ENCODE measurements at regions not wholly inside any gene's neighbourhood (a gene's known extent, or its start where the extent isn't known, plus 50 kb on each side); places are given as distances from the start of the nearest gene placed in this dataset.

DNA sequence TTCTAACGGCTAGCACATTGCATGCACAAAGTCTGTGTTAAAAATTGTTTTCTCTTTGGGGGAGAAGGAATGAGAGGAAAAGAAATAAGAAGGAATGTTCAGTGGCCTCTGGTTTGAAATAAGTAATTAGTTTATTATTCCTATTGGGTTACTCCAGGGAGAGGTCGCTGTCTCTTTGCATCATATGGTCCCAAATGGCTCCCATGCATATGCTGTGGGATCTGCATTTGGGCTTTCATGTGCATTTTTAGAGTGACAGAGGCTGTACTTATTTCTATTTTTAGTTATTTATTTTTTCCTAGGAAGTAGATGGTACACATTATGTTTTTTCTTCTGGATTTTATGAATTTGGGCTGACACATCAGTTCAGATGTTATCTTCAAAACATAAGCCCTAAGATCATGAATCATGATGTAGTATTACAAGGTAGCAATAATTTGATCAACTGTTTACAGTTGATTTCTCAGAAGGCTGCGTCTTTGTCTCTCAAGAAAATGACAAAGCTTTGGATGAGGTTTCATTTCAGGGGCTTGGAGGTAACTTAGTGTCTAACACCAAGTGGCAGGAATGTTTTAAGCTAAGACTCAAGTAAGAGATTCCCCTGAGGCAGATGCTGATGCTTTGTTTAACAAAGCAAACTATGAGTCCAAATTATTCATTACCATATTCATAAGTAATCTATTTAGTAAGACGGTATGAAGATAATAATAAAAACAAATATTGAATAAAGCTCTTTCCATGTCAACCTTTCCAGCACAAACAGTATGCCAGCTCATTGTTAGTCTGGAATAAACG is 247.7 kb downstream of the NSUN3 start:
- peak in 1 of 2 experiments; percentile 35 for DNase-seq (ENCODE audit: low read depth in 1 of 2, low spot score in 1 of 2)
- no peak for TF ChIP-seq JUND (IDR thresholded peaks at IDR 0.05; ENCODE audit: low read depth)
- in situ Hi-C loops (cut with HindIII; ENCODE audit: low pct_unique_long_range_greater_than_20kb, low sequenced_read_pairs): no loop called here

DNA sequence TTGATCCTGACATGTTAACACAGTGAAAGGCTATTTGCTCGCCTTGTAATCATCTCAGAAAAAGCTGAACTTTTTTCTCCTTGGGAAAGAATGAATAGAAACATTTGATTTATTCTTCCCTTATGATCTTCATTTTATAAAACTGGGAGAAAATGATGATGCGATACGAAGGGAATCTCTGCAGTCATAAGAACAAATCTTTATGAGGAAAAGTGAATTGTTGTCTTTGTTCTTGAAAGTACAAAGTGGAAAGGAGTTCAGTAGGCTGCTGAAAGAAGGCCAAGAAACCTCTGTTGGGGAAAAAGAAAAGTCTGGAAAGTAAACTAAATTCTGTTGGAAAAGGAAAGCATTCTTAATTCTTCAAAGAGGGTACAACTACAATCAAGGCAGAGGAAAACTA is 248.8 kb downstream of the NSUN3 start:
- no peak for DNase-seq (ENCODE audit: low read depth in 1 of 2, low spot score in 1 of 2)
- in situ Hi-C loops (cut with HindIII; ENCODE audit: low pct_unique_long_range_greater_than_20kb, low sequenced_read_pairs): no loop called here
- no peak for TF ChIP-seq JUND (IDR thresholded peaks at IDR 0.05; ENCODE audit: low read depth)

DNA sequence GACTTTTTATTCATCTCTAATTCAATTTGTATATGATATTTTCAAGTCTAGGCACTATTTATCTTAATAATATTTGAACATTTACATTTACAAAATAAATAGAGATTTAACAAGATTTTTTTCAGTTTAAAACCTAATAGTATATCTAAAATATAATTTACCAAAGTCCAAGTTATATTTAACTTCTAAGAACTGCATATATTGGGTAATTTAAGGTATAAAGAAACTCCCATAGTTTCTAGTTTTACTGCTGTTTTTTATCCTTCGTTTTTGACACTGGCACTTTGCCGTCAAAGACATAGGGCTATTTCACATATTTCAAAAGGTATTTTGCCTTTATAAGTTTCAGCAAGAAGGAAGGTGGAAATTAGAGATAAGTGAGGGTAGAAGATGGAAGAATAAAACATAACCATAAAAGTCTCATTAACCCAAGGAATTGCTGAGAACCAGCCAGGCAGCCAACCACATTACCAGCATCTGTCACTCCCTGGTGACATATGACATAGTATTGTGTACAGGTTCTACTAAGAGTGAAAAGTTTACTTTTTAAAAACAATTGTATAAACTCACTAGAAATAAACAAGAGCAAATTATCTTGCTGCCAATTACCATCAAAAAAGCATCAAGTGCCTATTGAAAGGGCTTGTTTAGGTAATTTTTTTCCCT is 251.5 kb downstream of the NSUN3 start:
- no peak for TF ChIP-seq JUND (IDR thresholded peaks at IDR 0.05; ENCODE audit: low read depth)
- DNase-seq (ENCODE audit: low read depth in 1 of 2, low spot score in 1 of 2): no peak
- in situ Hi-C loops (cut with HindIII; ENCODE audit: low pct_unique_long_range_greater_than_20kb, low sequenced_read_pairs): no loop called here

DNA sequence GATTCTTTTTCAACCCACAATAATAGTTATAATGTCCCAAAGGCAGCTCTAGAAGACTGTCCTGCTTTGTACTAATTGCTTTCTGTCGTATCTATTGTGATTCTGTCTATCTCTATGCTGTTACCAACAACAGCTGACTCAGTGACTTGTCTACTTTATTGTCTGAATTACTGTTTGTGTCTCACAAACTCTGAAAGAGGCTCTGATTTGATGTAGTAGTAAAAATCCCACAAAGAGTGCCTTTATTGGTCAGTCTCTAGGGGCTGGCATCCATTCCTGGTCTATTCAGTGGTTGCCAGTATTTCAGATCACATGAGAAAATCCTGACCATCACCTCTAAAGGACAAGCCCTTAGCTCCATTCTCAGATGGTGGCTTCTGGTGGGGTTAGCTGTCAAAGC is 254.2 kb downstream of the NSUN3 start:
- no peak for DNase-seq (ENCODE audit: low read depth in 1 of 2, low spot score in 1 of 2)
- no peak for TF ChIP-seq JUND (IDR thresholded peaks at IDR 0.05; ENCODE audit: low read depth)
- in situ Hi-C loops (cut with HindIII; ENCODE audit: low pct_unique_long_range_greater_than_20kb, low sequenced_read_pairs): no loop called here

DNA sequence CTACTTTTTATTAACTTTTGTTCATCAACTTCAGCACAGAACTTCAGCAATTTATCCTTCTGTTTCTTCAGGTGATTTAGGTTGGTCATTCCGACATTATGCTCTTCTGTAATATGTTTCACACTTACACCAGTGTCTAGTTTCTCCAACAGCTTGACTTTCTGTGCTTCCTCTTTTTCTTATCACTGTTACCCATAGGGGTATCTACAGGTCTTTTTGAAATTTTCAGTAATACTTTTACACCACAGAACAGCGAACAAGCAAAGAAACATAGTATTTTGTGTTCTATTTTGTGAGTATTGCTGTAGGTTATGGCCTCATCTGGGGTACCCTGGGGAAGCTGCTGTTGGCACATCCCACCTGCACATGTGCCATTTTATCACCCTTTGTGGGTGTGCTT is 260.7 kb downstream of the NSUN3 start:
- DNase-seq (ENCODE audit: low read depth in 1 of 2, low spot score in 1 of 2): no peak
- TF ChIP-seq JUND (IDR thresholded peaks at IDR 0.05; ENCODE audit: low read depth): no peak
- in situ Hi-C loops (cut with HindIII; ENCODE audit: low pct_unique_long_range_greater_than_20kb, low sequenced_read_pairs): no loop called here

DNA sequence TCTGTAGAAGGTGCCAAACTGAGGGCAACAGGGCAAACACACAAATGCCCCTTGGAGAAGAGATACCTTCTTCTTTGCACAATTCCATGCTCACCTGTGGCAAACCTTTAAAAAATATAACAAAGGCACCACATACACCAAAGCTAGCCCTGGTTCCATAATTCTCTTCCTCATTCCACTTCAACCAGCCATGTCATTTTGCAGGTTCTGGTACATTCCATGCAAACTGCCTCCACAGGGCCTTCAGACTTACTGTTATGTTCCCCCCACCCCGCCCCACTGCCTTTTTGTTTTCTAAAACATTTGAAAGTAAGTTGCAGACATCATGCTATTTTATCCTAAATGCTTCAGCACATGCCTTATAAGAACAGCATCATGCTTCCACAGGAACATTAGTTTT is 269.0 kb downstream of the NSUN3 start:
- in situ Hi-C loops (cut with HindIII; ENCODE audit: low pct_unique_long_range_greater_than_20kb, low sequenced_read_pairs): no loop called here
- no peak for TF ChIP-seq JUND (IDR thresholded peaks at IDR 0.05; ENCODE audit: low read depth)
- DNase-seq (ENCODE audit: low read depth in 1 of 2, low spot score in 1 of 2): peak in 1 of 2 experiments; percentile 60

DNA sequence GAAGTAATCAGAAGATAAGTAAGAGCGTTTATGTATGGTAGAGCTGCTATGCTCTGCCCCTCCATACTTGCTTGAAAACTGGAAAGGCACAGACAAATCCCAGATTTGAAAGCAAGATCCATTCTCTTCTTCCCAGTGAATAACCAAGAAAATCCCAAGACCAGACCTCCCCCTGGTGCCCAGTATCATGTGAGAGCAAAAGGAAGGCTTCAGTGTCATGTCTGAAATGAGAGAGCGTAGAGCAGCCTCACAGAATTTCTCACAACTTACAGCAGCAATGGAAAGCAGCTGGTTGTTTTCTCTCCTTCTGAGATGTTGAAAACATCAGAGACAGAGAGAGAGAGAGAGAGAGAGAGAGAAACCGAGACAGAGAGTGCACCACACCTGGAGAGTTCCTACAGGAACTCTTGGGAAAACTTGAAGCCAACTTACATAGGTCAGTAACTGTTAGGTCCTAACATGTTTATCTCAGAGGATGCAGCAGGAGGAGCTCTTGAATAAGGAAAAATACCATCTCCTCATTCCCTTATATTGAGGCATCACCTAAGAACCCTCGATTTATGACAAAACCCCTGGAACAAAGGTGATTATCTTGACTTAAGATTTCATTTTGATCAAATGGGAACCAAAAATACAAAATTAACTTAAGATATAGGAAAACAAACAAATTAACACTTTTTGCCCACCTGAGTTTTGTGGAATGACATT is 273.3 kb downstream of the NSUN3 start:
- in situ Hi-C loops (cut with HindIII; ENCODE audit: low pct_unique_long_range_greater_than_20kb, low sequenced_read_pairs): no loop called here
- DNase-seq (ENCODE audit: low read depth in 1 of 2, low spot score in 1 of 2): peak; percentile 34 to 83
- no peak for TF ChIP-seq JUND (IDR thresholded peaks at IDR 0.05; ENCODE audit: low read depth)

DNA sequence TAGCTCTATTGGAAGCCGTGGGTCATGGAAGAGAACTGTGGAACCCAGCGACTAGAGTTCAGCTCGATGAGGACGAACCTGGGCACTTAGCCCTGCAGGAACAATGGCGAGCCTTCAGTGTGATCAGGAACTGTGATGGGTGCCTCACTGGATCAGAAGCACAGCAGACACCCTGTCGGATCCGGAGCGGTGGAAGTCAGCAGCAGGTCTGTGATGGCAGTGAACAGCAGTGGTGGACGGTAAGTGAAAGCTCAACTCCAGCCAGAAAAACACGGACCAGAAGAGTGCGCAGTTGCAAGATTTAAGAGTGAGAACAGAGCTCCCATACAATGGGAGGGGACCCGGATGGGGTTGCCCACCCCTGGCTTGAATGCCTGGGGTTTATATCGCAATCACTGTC is 282.2 kb downstream of the NSUN3 start:
- DNase-seq (ENCODE audit: low read depth in 1 of 2, low spot score in 1 of 2): peak in 1 of 2 experiments; percentile 28
- TF ChIP-seq JUND (IDR thresholded peaks at IDR 0.05; ENCODE audit: low read depth): no peak
- in situ Hi-C loops (cut with HindIII; ENCODE audit: low pct_unique_long_range_greater_than_20kb, low sequenced_read_pairs): no loop called here

DNA sequence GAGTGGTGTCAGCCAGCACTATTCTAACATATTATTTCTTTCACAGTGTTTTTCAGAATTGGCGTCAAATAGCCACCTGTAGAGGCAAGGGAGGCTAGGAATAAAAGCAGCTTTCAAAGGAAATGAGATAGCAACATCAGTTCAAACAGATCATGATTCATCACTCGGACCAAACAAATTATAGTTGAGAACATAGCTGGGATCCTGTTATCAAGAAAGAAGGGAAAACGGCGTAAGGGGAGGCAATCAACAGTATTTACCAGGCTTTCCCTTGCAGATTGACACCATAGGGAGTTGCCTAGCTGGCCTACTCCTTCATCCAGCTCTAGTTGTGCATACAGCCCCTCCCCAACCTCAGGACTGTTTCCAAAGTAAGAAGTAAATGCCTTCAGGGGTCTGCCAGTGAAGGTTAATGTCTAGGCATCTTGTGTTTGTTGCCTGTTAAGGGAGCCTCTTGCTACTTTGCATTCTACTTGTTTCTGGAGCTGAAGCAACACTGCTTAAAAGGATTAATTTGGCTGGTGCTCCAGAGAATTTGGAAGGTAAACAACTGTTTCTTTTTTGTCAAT is 286.5 kb downstream of the NSUN3 start:
- DNase-seq (ENCODE audit: low read depth in 1 of 2, low spot score in 1 of 2): no peak
- TF ChIP-seq JUND (IDR thresholded peaks at IDR 0.05; ENCODE audit: low read depth): no peak
- in situ Hi-C loops (cut with HindIII; ENCODE audit: low pct_unique_long_range_greater_than_20kb, low sequenced_read_pairs): no loop called here

DNA sequence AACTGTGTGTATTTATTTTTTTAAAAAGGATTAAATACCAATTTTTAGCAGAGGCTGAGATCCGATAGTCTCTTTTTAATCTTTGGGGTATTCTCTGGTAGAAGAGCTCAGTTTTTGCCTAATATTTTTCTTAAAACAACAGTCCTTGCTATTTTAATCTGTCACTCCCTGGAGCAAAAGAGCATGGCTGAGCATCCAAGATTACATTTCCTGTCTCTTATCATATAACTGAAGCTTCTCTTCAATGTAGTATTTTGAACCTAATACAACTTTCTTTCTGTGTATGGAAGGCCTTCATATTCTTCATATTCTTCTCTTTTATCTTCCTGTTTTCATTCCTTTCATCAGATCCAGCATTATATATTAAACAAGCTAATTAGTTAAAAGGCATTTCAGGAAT is 293.7 kb downstream of the NSUN3 start:
- in situ Hi-C loops (cut with HindIII; ENCODE audit: low pct_unique_long_range_greater_than_20kb, low sequenced_read_pairs): no loop called here
- no peak for DNase-seq (ENCODE audit: low read depth in 1 of 2, low spot score in 1 of 2)
- TF ChIP-seq JUND (IDR thresholded peaks at IDR 0.05; ENCODE audit: low read depth): no peak

DNA sequence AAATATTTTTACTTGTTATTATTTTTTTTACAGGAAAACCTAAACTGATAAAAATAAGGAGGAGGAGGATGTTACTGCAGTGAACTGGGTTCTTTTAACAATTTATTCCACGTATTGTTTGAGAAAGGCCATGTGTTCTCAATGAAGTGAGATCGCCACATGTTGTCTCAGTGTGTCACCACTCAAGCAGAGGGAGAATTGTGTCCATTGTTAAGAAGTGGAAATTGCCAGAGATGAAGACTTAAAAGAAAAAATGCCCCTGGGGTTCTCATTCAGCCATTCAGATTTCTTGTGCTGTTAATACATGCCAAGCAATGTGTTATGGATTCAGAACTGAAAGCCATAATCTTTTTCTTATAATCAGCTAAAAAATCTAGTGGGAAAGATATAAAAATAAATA is 297.1 kb downstream of the NSUN3 start:
- no peak for DNase-seq (ENCODE audit: low read depth in 1 of 2, low spot score in 1 of 2)
- in situ Hi-C loops (cut with HindIII; ENCODE audit: low pct_unique_long_range_greater_than_20kb, low sequenced_read_pairs): no loop called here
- no peak for TF ChIP-seq JUND (IDR thresholded peaks at IDR 0.05; ENCODE audit: low read depth)

DNA sequence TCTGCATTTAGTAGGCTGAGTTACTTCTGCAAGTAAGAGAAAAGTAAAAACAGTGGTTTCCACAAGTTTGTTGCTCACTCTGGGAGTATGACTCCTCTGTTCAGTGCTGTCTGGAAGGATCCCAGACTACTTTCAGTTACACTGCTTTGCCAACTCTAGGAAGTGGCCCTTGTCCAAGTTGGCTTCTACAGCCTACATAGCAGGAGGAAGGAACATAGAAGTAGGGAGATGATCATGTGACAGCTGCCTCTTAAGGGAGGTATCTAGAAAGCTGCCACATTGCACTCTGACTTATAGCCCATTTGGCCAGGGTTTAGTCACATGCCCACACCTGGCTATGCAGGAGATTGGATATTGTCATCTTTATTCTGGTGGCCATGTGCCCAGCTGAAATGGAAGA is 298.1 kb downstream of the NSUN3 start:
- DNase-seq (ENCODE audit: low read depth in 1 of 2, low spot score in 1 of 2): peak in 1 of 2 experiments; percentile 46
- in situ Hi-C loops (cut with HindIII; ENCODE audit: low pct_unique_long_range_greater_than_20kb, low sequenced_read_pairs): no loop called here
- no peak for TF ChIP-seq JUND (IDR thresholded peaks at IDR 0.05; ENCODE audit: low read depth)

DNA sequence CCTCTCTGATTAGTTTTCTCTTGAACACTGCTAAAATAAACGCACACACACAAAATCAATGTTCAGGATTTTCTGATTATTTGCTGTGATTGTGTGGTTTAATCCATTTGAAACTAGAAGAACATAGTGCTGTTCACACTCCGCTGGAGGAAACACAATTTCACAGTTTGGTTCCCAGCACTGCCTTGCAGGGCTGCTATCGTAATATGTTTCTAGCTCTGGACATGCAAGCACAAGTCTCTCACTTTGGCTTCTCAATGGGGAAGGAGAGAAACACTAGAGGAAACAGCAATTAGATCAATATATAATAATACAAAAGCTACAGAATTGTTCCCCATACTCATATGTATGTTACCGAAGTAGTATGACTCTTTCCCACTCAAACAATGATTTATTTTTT is 299.5 kb downstream of the NSUN3 start:
- in situ Hi-C loops (cut with HindIII; ENCODE audit: low pct_unique_long_range_greater_than_20kb, low sequenced_read_pairs): no loop called here
- no peak for TF ChIP-seq JUND (IDR thresholded peaks at IDR 0.05; ENCODE audit: low read depth)
- DNase-seq (ENCODE audit: low read depth in 1 of 2, low spot score in 1 of 2): no peak

Data from T47D (cell line).